DMS 273 (cell line): ENCODE measurements at regions not wholly inside any gene's neighbourhood (a gene's known extent, or its start where the extent isn't known, plus 50 kb on each side); places are given as distances from the start of the nearest gene placed in this dataset.
"Not testable (repeated sequence)": the region's sequence is repeated elsewhere in the genome, so short reads cannot be mapped to it uniquely, and the experiment has no call there.

Experiments
- DNase-seq: peaks from one replicate; lab custom pipeline; 2025; ENCODE audit not compliant: unreplicated experiment; lab: John Stamatoyannopoulos, UW

GRCh38 chr1:214715126-214715525 is 112.1 kb downstream of the CENPF start:
- DNase-seq: no peak

- peak; percentile 32 for DNase-seq
Observed at GRCh38 chr1:214717351-214717750, 114.4 kb downstream of the CENPF start.

GRCh38 chr1:214718724-214719123 is 115.7 kb downstream of the CENPF start:
- DNase-seq: peak; percentile 5

- peak; percentile 53 for DNase-seq
Observed at GRCh38 chr1:214719207-214719606, 116.2 kb downstream of the CENPF start.

- peak; percentile 39 for DNase-seq
Observed at GRCh38 chr1:214720561-214720960, 117.6 kb downstream of the CENPF start.

- no peak for DNase-seq
Observed at GRCh38 chr1:214727274-214727673, 124.3 kb downstream of the CENPF start.

GRCh38 chr1:214739621-214740238 is 136.7 kb downstream of the CENPF start:
- no peak for DNase-seq

- DNase-seq: no peak
Observed at GRCh38 chr1:214740471-214740870, 137.5 kb downstream of the CENPF start.

- no peak for DNase-seq
Observed at GRCh38 chr1:214747050-214747635, 144.1 kb downstream of the CENPF start.

- DNase-seq: no peak
Observed at GRCh38 chr1:214753236-214753852, 150.3 kb downstream of the CENPF start.

GRCh38 chr1:214761030-214761429 is 158.0 kb downstream of the CENPF start:
- DNase-seq: no peak

- no peak for DNase-seq
Observed at GRCh38 chr1:214762902-214763301, 159.9 kb downstream of the CENPF start.

GRCh38 chr1:214764502-214764901 is 161.5 kb downstream of the CENPF start:
- DNase-seq: no peak

GRCh38 chr1:214767221-214767620 is 164.2 kb downstream of the CENPF start:
- DNase-seq: no peak

- not testable (repeated sequence) for DNase-seq
Observed at GRCh38 chr1:214769666-214770065, 166.7 kb downstream of the CENPF start.

- DNase-seq: no peak
Observed at GRCh38 chr1:214777364-214777763, 174.4 kb downstream of the CENPF start.

- DNase-seq: no peak
Observed at GRCh38 chr1:214791961-214792360, 189.0 kb downstream of the CENPF start.

- DNase-seq: no peak
Observed at GRCh38 chr1:214792527-214793186, 189.7 kb downstream of the CENPF start.

- DNase-seq: no peak
Observed at GRCh38 chr1:214793708-214794107, 190.7 kb downstream of the CENPF start.

- no peak for DNase-seq
Observed at GRCh38 chr1:214801191-214801590, 198.2 kb downstream of the CENPF start.

GRCh38 chr1:214808845-214809460 is 206.0 kb downstream of the CENPF start:
- DNase-seq: peak; percentile 63

GRCh38 chr1:214816603-214817002 is 213.6 kb downstream of the CENPF start:
- no peak for DNase-seq
